K562 (cell line): ENCODE measurements at regions not wholly inside any gene's neighbourhood (a gene's known extent, or its start where the extent isn't known, plus 50 kb on each side); places are given as distances from the start of the nearest gene placed in this dataset.

Source experiments
- ATAC-seq: fragments of 200-7000 bp; cut with Tn5 transposase; 3 replicates; pipeline ENCODE4 v1.9.1; 2020; ENCODE audit warnings: moderate library complexity
- BruUV-seq: library from RNA; stranded (reverse); fragments of 400-500 nt; replicated peaks from 2 replicates; lab custom pipeline; 2021; lab: Mats Ljungman, UMichigan
- CTCF ChIA-PET: fragments of 300-600 bp; formaldehyde crosslinking; extraction: SDS; loops from one replicate; lab custom pipeline; 2021; ENCODE audit warnings: low intra/inter-chr PET ratio; lab: Yijun Ruan, JAX
- POLR2A ChIA-PET: fragments of 300-600, 350-650 bp; sonication (Branson Sonifier 250); formaldehyde crosslinking; extraction: SDS; loops from one replicate; lab custom pipeline; 2021; ENCODE audit warnings: antibody characterized with exemption, inconsistent platforms; lab: Yijun Ruan, JAX
- DNase-seq, 4 experiments: peaks; one replicate each; pipeline versions ENCODE4 v3.0.0 to v3.0.0-alpha.2; 2011 to 2018; ENCODE audit warnings: low spot score in 3 of 4, mixed read lengths in 3 of 4; ENCODE audit errors: extremely low read depth in 1 of 4
- FAIRE-seq: peaks from 2 replicates; lab custom pipeline; 2011; peaks lifted over from hg19 to GRCh38; lab: Jason Lieb, UNC
- H2AFZ ChIP-seq: 2 replicates; pipeline ENCODE4 v1.6.0; 2011; ENCODE audit warnings: low read depth, low read length, control low read depth, inconsistent platforms
- H3K27ac ChIP-seq: fragments of 200-600 bp; 3 replicates; pipeline ENCODE4 v1.8.0; 2011; ENCODE audit warnings: low read depth, mild to moderate bottlenecking, control low read depth, inconsistent platforms, low read length, moderate library complexity, mixed read lengths; ENCODE audit errors: extremely low read depth
- H3K27me3 ChIP-seq, 2 experiments: fragments of 300-600 bp in 1 of 2; 2 replicates in 1 of 2; 3 replicates in 1 of 2; pipeline versions ENCODE4 v1.6.0 to v1.8.0; 2011; ENCODE audit warnings: inconsistent platforms in 2 of 2, low read length in 2 of 2, mild to moderate bottlenecking in 1 of 2, mixed read lengths in 1 of 2, moderate library complexity in 1 of 2; ENCODE audit not compliant: control insufficient read depth in 2 of 2, insufficient read depth in 2 of 2
- H3K36me3 ChIP-seq: fragments of 300-600 bp; 3 replicates; pipeline ENCODE4 v1.8.0; 2011; ENCODE audit warnings: mild to moderate bottlenecking, low read length, inconsistent platforms; ENCODE audit not compliant: control insufficient read depth, insufficient read depth
- H3K4me1 ChIP-seq, 2 experiments: fragments of 200-600 bp in 1 of 2; replicated peaks in 1 of 2; 2 replicates in 1 of 2; 3 replicates in 1 of 2; pipeline versions ENCODE4 v1.5.1 to v1.8.0; 2011; ENCODE audit warnings: inconsistent platforms in 2 of 2, low read length in 2 of 2, mild to moderate bottlenecking in 1 of 2, mixed read lengths in 1 of 2, moderate library complexity in 1 of 2; ENCODE audit not compliant: control insufficient read depth in 2 of 2, insufficient read depth in 2 of 2
- H3K4me2 ChIP-seq: 2 replicates; pipeline ENCODE4 v1.6.1; 2011; ENCODE audit warnings: low read length, control low read depth, inconsistent platforms, mixed read lengths; ENCODE audit not compliant: insufficient read depth
- H3K4me3 ChIP-seq: fragments of 200-600 bp; sonication (generic), shearing (Covaris generic); 2 replicates; pipeline ENCODE4 v1.5.1; 2016; ENCODE audit warnings: control low read depth, inconsistent platforms
- H3K79me2 ChIP-seq: fragments of 200-600 bp; 3 replicates; pipeline ENCODE4 v1.8.0; 2011; ENCODE audit warnings: low read length, inconsistent platforms; ENCODE audit not compliant: control insufficient read depth, insufficient read depth
- H3K9ac ChIP-seq, 2 experiments: 2 replicates each; pipeline versions ENCODE4 v1.6.0 to v1.6.1; 2011; ENCODE audit warnings: low read depth in 2 of 2, low read length in 2 of 2, control low read depth in 1 of 2, inconsistent platforms in 1 of 2, mild to moderate bottlenecking in 1 of 2, mixed read lengths in 1 of 2; ENCODE audit not compliant: insufficient read depth in 1 of 2
- H3K9me1 ChIP-seq: one replicate; pipeline ENCODE4 v1.6.0; 2011; ENCODE audit warnings: inconsistent platforms, mild to moderate bottlenecking, low read length, moderate library complexity; ENCODE audit not compliant: control insufficient read depth, insufficient read depth
- H3K9me3 ChIP-seq: replicated peaks from 2 replicates; pipeline ENCODE4 v1.5.1; 2011; ENCODE audit warnings: low read depth, low read length, inconsistent platforms; ENCODE audit not compliant: control insufficient read depth, insufficient read depth
- H4K20me1 ChIP-seq: replicated peaks from 2 replicates; pipeline ENCODE4 v1.6.1; 2011; ENCODE audit warnings: low read length, inconsistent platforms, mixed read lengths; ENCODE audit not compliant: control insufficient read depth, insufficient read depth
- LEF1 ChIP-seq: fragments of 450-650 bp; IDR thresholded peaks from 2 replicates; pipeline ENCODE4 v1.6.1; 2016; ENCODE audit warnings: mild to moderate bottlenecking
- ZNF318 ChIP-seq, 2 experiments: fragments of 450-650 bp; IDR thresholded peaks; 2 replicates each; pipeline ENCODE4 v1.6.1; 2016; ENCODE audit warnings: mild to moderate bottlenecking in 2 of 2, borderline replicate concordance in 1 of 2, low read depth in 1 of 2, moderate library complexity in 1 of 2
- WGBS: fragments of 100-300 bp; shearing (Covaris generic); methylation state at CpG from one replicate; pipeline ENCODE4 v1.1.6; 2016; ENCODE audit warnings: low coverage, mixed read lengths; ENCODE audit not compliant: insufficient coverage; ENCODE audit errors: missing lambda C conversion rate; 5-methylcytosine and 5-hydroxymethylcytosine counted together
- in situ Hi-C: fragments of 300-500 bp; cut with MboI; formaldehyde crosslinking; loops from 4 replicates; pipeline ENCODE4 v1.15.0; 2018; ENCODE audit warnings: inconsistent platforms, mixed read lengths
- intact Hi-C: fragments of 100-400 bp; cut with micrococcal nuclease; formaldehyde crosslinking; loops from 2 replicates; pipeline ENCODE4 v1.14.2; 2022

GRCh38 chr1:99565606-99566289 is 80.2 kb upstream of the PALMD start:
- no peak overlapping the region for H3K4me2 ChIP-seq
- H3K27me3 ChIP-seq = no peaks in the 10 kb centered on the region
- ChIA-PET CTCF (no interaction called here), POLR2A (interaction anchor here (0.6 to 0.8 kb wide), 4 partner anchors 19 to 184 kb away, joined by 3 read pairs; no protein-coding TSS in a partner anchor)
- in situ Hi-C loops = no loop called here
- H3K4me1 ChIP-seq = no peaks in the 10 kb centered on the region
- BruUV-seq = no TSS peak
- TF ChIP-seq ZNF318 (IDR thresholded peaks at IDR 0.05; ENCODE audit: borderline replicate concordance in 1 of 2, low read depth in 1 of 2) = no peak
- TF ChIP-seq LEF1 = no peak
- H3K9me3 ChIP-seq = no peaks in the 10 kb centered on the region
- H3K4me3 ChIP-seq = no peak overlapping the region
- no peaks in the 10 kb centered on the region for H4K20me1 ChIP-seq
- ATAC-seq = no peak
- intact Hi-C loops = no loop called here
- H3K9me1 ChIP-seq = no peaks in the 10 kb centered on the region
- H3K9ac ChIP-seq = no peak overlapping the region
- no peaks in the 10 kb centered on the region for H3K36me3 ChIP-seq
- WGBS = 100% methylated on average over 1 of the region's 1 CpG
- no peak overlapping the region for H3K27ac ChIP-seq
- DNase-seq = no peak
- H2AFZ ChIP-seq = no peak overlapping the region
- FAIRE-seq = no peak
- no peaks in the 10 kb centered on the region for H3K79me2 ChIP-seq
